GM12891 (cell line): ENCODE measurements at regions not wholly inside any gene's neighbourhood (a gene's known extent, or its start where the extent isn't known, plus 50 kb on each side); places are given as distances from the start of the nearest gene placed in this dataset.

Experiments used
- PAX5 ChIP-seq: IDR thresholded peaks from 2 replicates; pipeline ENCODE4 v1.6.1; 2011; ENCODE audit warnings: low read length, moderate library complexity, mild to moderate bottlenecking; ENCODE audit not compliant: insufficient read depth, severe bottlenecking
- POLR2A ChIP-seq: IDR thresholded peaks from 2 replicates; pipeline ENCODE4 v1.6.1; 2011; ENCODE audit warnings: low read depth, low read length, control low read depth
- POLR2AphosphoS5 ChIP-seq: IDR thresholded peaks from 2 replicates; pipeline ENCODE4 v1.6.1; 2011; ENCODE audit warnings: low read depth, low read length, control low read depth
- POU2F2 ChIP-seq: IDR thresholded peaks from 2 replicates; pipeline ENCODE4 v1.6.1; 2011; ENCODE audit warnings: low read depth, mild to moderate bottlenecking, control low read depth, low read length, moderate library complexity
- SPI1 ChIP-seq: IDR thresholded peaks from 2 replicates; pipeline ENCODE4 v1.6.1; 2011; ENCODE audit warnings: low read depth, low read length, control low read depth
- TAF1 ChIP-seq: IDR thresholded peaks from 2 replicates; pipeline ENCODE4 v1.6.1; 2011; ENCODE audit warnings: low read depth, low read length, control low read depth

DNA sequence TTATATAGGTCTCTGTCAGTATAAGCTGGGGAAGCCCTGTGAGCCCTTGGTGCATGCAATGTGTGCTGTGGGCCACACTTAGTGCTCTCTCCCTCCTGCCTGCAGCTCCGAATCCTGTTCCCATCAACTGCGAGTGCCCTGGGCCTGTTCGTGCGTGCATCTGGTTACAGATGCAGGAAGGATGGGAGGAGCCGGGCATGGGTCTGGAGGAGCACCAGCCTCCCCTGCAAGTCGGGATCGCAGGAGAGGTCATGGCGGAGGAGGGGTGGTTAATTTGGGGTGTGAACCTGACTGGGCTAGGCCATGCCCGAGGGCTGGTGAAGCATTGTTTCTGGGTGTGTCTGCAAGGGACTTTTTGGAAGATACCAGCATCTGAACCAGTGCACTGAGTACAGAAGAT is 274.6 kb upstream of the IRX4 start:
- TF ChIP-seq POLR2A (no peak), SPI1 (no peak), TAF1 (no peak), POLR2AphosphoS5 (no peak), POU2F2 (no peak), PAX5 (no peak)
